OCI-LY7 (cell line): ENCODE measurements at regions not wholly inside any gene's neighbourhood (a gene's known extent, or its start where the extent isn't known, plus 50 kb on each side); places are given as distances from the start of the nearest gene placed in this dataset.

ENCODE experiments used
- BruUV-seq: library from RNA; stranded (reverse); fragments of 400-500 nt; replicated peaks from 2 replicates; lab custom pipeline; 2021; lab: Mats Ljungman, UMichigan
- CTCF ChIA-PET: fragments of 300-600 bp; sonication (Branson Sonifier 250); formaldehyde crosslinking; loops from one replicate; lab custom pipeline; 2022; ENCODE audit warnings: antibody characterized with exemption; ENCODE audit not compliant: unreplicated experiment; lab: Charles Lee
- POLR2A ChIA-PET: fragments of 300-600 bp; sonication (Branson Sonifier 250); formaldehyde crosslinking; loops from one replicate; lab custom pipeline; 2022; ENCODE audit warnings: antibody characterized with exemption; lab: Charles Lee
- DNase-seq: peaks from one replicate; pipeline ENCODE4 v3.0.0-alpha.2; 2015; ENCODE audit warnings: low spot score
- H2AFZ ChIP-seq: fragments of 200-600 bp; sonication (generic), shearing (Covaris generic); 2 replicates; pipeline ENCODE4 v1.6.1; 2014; ENCODE audit warnings: mild to moderate bottlenecking, antibody characterized with exemption, low read length, moderate library complexity
- H3K27ac ChIP-seq: fragments of 200-600 bp; sonication (generic); 2 replicates; pipeline ENCODE4 v1.5.1; 2014; ENCODE audit warnings: mixed run types, low read depth, mild to moderate bottlenecking, moderate library complexity, low read length, inconsistent platforms; ENCODE audit not compliant: poor library complexity, severe bottlenecking
- H3K36me3 ChIP-seq: fragments of 200-600 bp; sonication (generic); 2 replicates; pipeline ENCODE4 v1.6.1; 2014; ENCODE audit warnings: mild to moderate bottlenecking, antibody characterized with exemption, low read length, moderate library complexity, mixed read lengths; ENCODE audit not compliant: insufficient read depth
- H3K4me1 ChIP-seq: fragments of 200-600 bp; sonication (generic); 2 replicates; pipeline ENCODE4 v1.5.1; 2014; ENCODE audit warnings: mild to moderate bottlenecking, low read length; ENCODE audit not compliant: insufficient read depth, poor library complexity, severe bottlenecking
- H3K4me2 ChIP-seq: fragments of 200-600 bp; sonication (generic); 2 replicates; pipeline ENCODE4 v1.6.1; 2014; ENCODE audit warnings: mild to moderate bottlenecking, low read length
- H3K4me3 ChIP-seq: fragments of 200-600 bp; sonication (generic); 2 replicates; pipeline ENCODE4 v1.5.1; 2014; ENCODE audit warnings: mild to moderate bottlenecking, low read depth, low read length; ENCODE audit not compliant: poor library complexity, severe bottlenecking
- H3K79me2 ChIP-seq: fragments of 200-600 bp; sonication (generic); 2 replicates; pipeline ENCODE4 v1.6.1; 2016; ENCODE audit warnings: low read depth, mild to moderate bottlenecking, low read length, moderate library complexity, mixed read lengths; ENCODE audit not compliant: insufficient read depth
- H3K9me2 ChIP-seq: fragments of 200-600 bp; sonication (generic); 2 replicates; pipeline ENCODE4 v1.6.1; 2016; ENCODE audit warnings: mild to moderate bottlenecking, low read length, mixed read lengths; ENCODE audit not compliant: insufficient read depth
- H3K9me3 ChIP-seq: fragments of 200-600 bp; sonication (generic); 2 replicates; pipeline ENCODE4 v1.6.1; 2014; ENCODE audit warnings: mild to moderate bottlenecking, mixed run types, low read length, mixed read lengths
- H4K20me1 ChIP-seq: fragments of 200-600 bp; sonication (generic); 2 replicates; pipeline ENCODE4 v1.6.1; 2014; ENCODE audit warnings: mild to moderate bottlenecking, antibody characterized with exemption, low read length, moderate library complexity, mixed read lengths; ENCODE audit not compliant: insufficient read depth
- CTCF ChIP-seq: fragments of 200-600 bp; sonication (generic); conservative IDR thresholded peaks from 2 replicates; pipeline ENCODE4 v1.5.1; 2014; ENCODE audit warnings: mild to moderate bottlenecking, antibody characterized with exemption, low read length, moderate library complexity, mixed read lengths
- EZH2phosphoT487 ChIP-seq: fragments of 200-600 bp; sonication (generic); IDR thresholded peaks from 2 replicates; pipeline ENCODE4 v1.6.1; 2018; ENCODE audit warnings: low read depth, borderline replicate concordance, mild to moderate bottlenecking, mixed run types, antibody characterized with exemption, low read length, moderate library complexity, mixed read lengths
- intact Hi-C: fragments of 100-400 bp; cut with micrococcal nuclease; formaldehyde crosslinking; loops from one replicate; pipeline ENCODE4 v1.10.0; 2022; ENCODE audit not compliant: unreplicated experiment

GRCh38 chr13:58018865-58019264 is 387.3 kb downstream of the PCDH17 start:
- POLR2A ChIA-PET, result no interaction called here
- H3K4me3 ChIP-seq, result no peak overlapping the region
- no peaks in the 10 kb centered on the region for H3K36me3 ChIP-seq
- no peak for DNase-seq
- H4K20me1 ChIP-seq, result no peaks in the 10 kb centered on the region
- H3K9me3 ChIP-seq, result no peaks in the 10 kb centered on the region
- no peak for TF ChIP-seq CTCF
- no peak for TF ChIP-seq EZH2phosphoT487
- H3K4me1 ChIP-seq, result no peaks in the 10 kb centered on the region
- no peaks in the 10 kb centered on the region for H3K9me2 ChIP-seq
- no peak overlapping the region for H3K4me2 ChIP-seq
- no TSS peak for BruUV-seq
- CTCF ChIA-PET, result no interaction called here
- intact Hi-C loops, result no loop called here
- H3K27ac ChIP-seq, result no peak overlapping the region
- no peak overlapping the region for H2AFZ ChIP-seq
- no peaks in the 10 kb centered on the region for H3K79me2 ChIP-seq

GRCh38 chr13:58024103-58024502 is 392.6 kb downstream of the PCDH17 start:
- CTCF ChIA-PET, result no interaction called here
- no TSS peak for BruUV-seq
- POLR2A ChIA-PET, result no interaction called here

GRCh38 chr13:58025821-58026220 is 394.3 kb downstream of the PCDH17 start:
- H4K20me1 ChIP-seq, result no peaks in the 10 kb centered on the region
- intact Hi-C loops, result no loop called here
- CTCF ChIA-PET, result no interaction called here
- H3K36me3 ChIP-seq, result no peaks in the 10 kb centered on the region
- no peak for DNase-seq
- no peak overlapping the region for H3K27ac ChIP-seq
- no peaks in the 10 kb centered on the region for H3K9me3 ChIP-seq
- TF ChIP-seq CTCF (no peak), EZH2phosphoT487 (no peak)
- H3K9me2 ChIP-seq, result no peaks in the 10 kb centered on the region
- no peak overlapping the region for H3K4me2 ChIP-seq
- H3K4me3 ChIP-seq, result no peak overlapping the region
- no peaks in the 10 kb centered on the region for H3K4me1 ChIP-seq
- BruUV-seq, result no TSS peak
- no peak overlapping the region for H2AFZ ChIP-seq
- no peaks in the 10 kb centered on the region for H3K79me2 ChIP-seq
- POLR2A ChIA-PET, result no interaction called here

More at GRCh38 chr13:58024103-58024502, 392.6 kb downstream of the PCDH17 start:
- no peaks in the 10 kb centered on the region for H3K79me2 ChIP-seq
- TF ChIP-seq CTCF (no peak), EZH2phosphoT487 (no peak)
- H3K4me3 ChIP-seq, result no peak overlapping the region
- no peaks in the 10 kb centered on the region for H3K36me3 ChIP-seq
- H3K27ac ChIP-seq, result no peak overlapping the region
- no peak overlapping the region for H3K4me2 ChIP-seq
- no peaks in the 10 kb centered on the region for H3K4me1 ChIP-seq
- no peak overlapping the region for H2AFZ ChIP-seq
- no peak for DNase-seq
- no peaks in the 10 kb centered on the region for H3K9me2 ChIP-seq
- no peaks in the 10 kb centered on the region for H4K20me1 ChIP-seq
- intact Hi-C loops, result no loop called here
- no peaks in the 10 kb centered on the region for H3K9me3 ChIP-seq
